Mucosa of gallbladder (tissue), 1 donor: ENCODE measurements at regions not wholly inside any gene's neighbourhood (a gene's known extent, or its start where the extent isn't known, plus 50 kb on each side); places are given as distances from the start of the nearest gene placed in this dataset.

Source experiments
- DNase-seq: peaks from one replicate; pipeline ENCODE4 v3.0.0-alpha.2; 2020; ENCODE audit warnings: low spot score
- donor health status: DM: no; HTN: no; CAD: no.

- no peak for DNase-seq
Measured at GRCh38 chr6:133631421-133631820, 257.5 kb upstream of the TCF21 start.

GRCh38 chr6:133632206-133632605, 256.7 kb upstream of the TCF21 start:
- no peak for DNase-seq

GRCh38 chr6:133632906-133633305, 256.0 kb upstream of the TCF21 start:
- no peak for DNase-seq

- no peak for DNase-seq
Measured at GRCh38 chr6:133634474-133634873, 254.4 kb upstream of the TCF21 start.

- no peak for DNase-seq
Measured at GRCh38 chr6:133635447-133635846, 253.5 kb upstream of the TCF21 start.

- DNase-seq, result no peak
Measured at GRCh38 chr6:133637436-133637835, 251.5 kb upstream of the TCF21 start.

- DNase-seq, result no peak
Measured at GRCh38 chr6:133637874-133638273, 251.0 kb upstream of the TCF21 start.

- DNase-seq, result no peak
Measured at GRCh38 chr6:133641104-133641503, 247.8 kb upstream of the TCF21 start.

- no peak for DNase-seq
Measured at GRCh38 chr6:133644548-133644891, 244.4 kb upstream of the TCF21 start.

GRCh38 chr6:133644892-133645619, 243.9 kb upstream of the TCF21 start:
- no peak for DNase-seq

- no peak for DNase-seq
Measured at GRCh38 chr6:133645966-133646740, 242.8 kb upstream of the TCF21 start.

GRCh38 chr6:133648581-133648980, 240.3 kb upstream of the TCF21 start:
- DNase-seq, result no peak

GRCh38 chr6:133671376-133671775, 217.5 kb upstream of the TCF21 start:
- no peak for DNase-seq

- no peak for DNase-seq
Measured at GRCh38 chr6:133673056-133673455, 215.9 kb upstream of the TCF21 start.

- no peak for DNase-seq
Measured at GRCh38 chr6:133674661-133675060, 214.3 kb upstream of the TCF21 start.

GRCh38 chr6:133680994-133681393, 207.9 kb upstream of the TCF21 start:
- DNase-seq, result no peak

- no peak for DNase-seq
Measured at GRCh38 chr6:133681891-133682290, 207.0 kb upstream of the TCF21 start.

- DNase-seq, result no peak
Measured at GRCh38 chr6:133682506-133683307, 206.2 kb upstream of the TCF21 start.

GRCh38 chr6:133683308-133683580, 205.7 kb upstream of the TCF21 start:
- DNase-seq, result no peak

GRCh38 chr6:133683606-133684005, 205.3 kb upstream of the TCF21 start:
- no peak for DNase-seq

- DNase-seq, result no peak
Measured at GRCh38 chr6:133688705-133689492, 200.0 kb upstream of the TCF21 start.

GRCh38 chr6:133689863-133690262, 199.1 kb upstream of the TCF21 start:
- no peak for DNase-seq
